Stomach (tissue), 4 donors: ENCODE measurements at regions not wholly inside any gene's neighbourhood (a gene's known extent, or its start where the extent isn't known, plus 50 kb on each side); places are given as distances from the start of the nearest gene placed in this dataset.

Experiments used
- CTCF ChIP-seq, 7 experiments: fragments of 450-650 bp in 4 of 7; fragments of 200-600 bp in 3 of 7; sonication (generic) in 3 of 7; IDR thresholded peaks; one replicate each; pipeline ENCODE4 v1.5.1; 2016 to 2019; ENCODE audit warnings: antibody characterized with exemption in 7 of 7, control low read depth in 2 of 7, mild to moderate bottlenecking in 1 of 7
- EP300 ChIP-seq: sonication (generic); formaldehyde crosslinking; IDR thresholded peaks from one replicate; pipeline ENCODE4 v1.6.1; 2017; ENCODE audit warnings: antibody characterized with exemption
- POLR2A ChIP-seq, 4 donors: fragments of 450-650 bp; IDR thresholded peaks; one replicate each; pipeline ENCODE4 v1.6.1; 2016; ENCODE audit warnings: antibody characterized with exemption in 4 of 4, control low read depth in 2 of 4, mild to moderate bottlenecking in 1 of 4, moderate library complexity in 1 of 4
- POLR2AphosphoS5 ChIP-seq, 3 donors: sonication (generic); formaldehyde crosslinking; IDR thresholded peaks; one replicate each; pipeline ENCODE4 v1.6.1; 2016; ENCODE audit warnings: antibody characterized with exemption in 3 of 3

DNA sequence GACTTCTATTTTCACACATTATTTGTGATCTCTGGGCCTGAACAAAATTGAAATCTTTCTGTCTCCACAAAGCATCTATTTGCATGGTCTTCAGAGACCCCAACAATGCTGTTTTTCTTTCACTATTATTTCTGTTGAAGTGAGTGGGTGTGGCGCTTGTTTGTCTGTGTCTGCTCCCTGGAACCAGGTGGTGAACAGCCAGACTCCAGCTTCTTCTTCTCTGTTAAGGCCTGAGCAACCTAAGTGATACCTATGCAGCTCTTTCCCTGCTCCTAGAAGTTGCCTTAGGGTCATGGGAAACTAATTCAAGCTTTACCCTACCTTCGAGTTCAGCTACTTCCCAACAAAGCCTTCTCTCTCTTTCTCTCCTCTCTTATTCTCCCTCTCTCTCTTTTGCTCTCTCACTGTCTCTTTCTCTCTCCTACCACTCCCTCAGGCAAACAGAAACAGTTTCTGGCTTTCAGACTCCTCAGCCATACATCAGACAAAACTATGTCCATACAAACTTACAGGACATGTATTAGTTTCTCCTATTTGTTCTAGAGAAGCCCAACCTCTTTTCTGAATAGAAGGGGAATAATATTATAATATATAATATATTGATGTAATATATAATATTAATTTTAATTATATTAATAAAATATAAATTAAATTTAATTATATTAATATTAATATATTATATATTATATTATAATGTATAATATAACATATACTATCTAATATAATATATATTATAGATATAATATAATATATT, 552.5 kb downstream of the DSC3 start:
- no peak for TF ChIP-seq CTCF (IDR thresholded peaks at IDR 0.05)
- TF ChIP-seq POLR2AphosphoS5 (IDR thresholded peaks at IDR 0.05), result no peak
- TF ChIP-seq EP300, result no peak
- TF ChIP-seq POLR2A (IDR thresholded peaks at IDR 0.05), result no peak
